Naive thymus-derived CD4-positive, alpha-beta T cell (primary cell): ENCODE measurements at regions not wholly inside any gene's neighbourhood (a gene's known extent, or its start where the extent isn't known, plus 50 kb on each side); places are given as distances from the start of the nearest gene placed in this dataset.

Experiments
- ATAC-seq: fragments of 150-1000 bp; cut with Tn5 transposase; 2 replicates; pipeline ENCODE4 v1.10.0; 2021; ENCODE audit warnings: mild to moderate bottlenecking, moderate library complexity
- CTCF ChIA-PET: fragments of 350-600 bp; sonication (Branson Sonifier 250); formaldehyde crosslinking; loops from one replicate; lab custom pipeline; 2021; ENCODE audit warnings: antibody characterized with exemption; lab: Charles Lee
- POLR2A ChIA-PET: fragments of 350-600 bp; sonication (Branson Sonifier 250); formaldehyde crosslinking; loops from one replicate; lab custom pipeline; 2021; ENCODE audit warnings: antibody characterized with exemption, inconsistent platforms; lab: Charles Lee
- DNase-seq, 9 donors: peaks; one replicate each; pipeline versions ENCODE4 v3.0.0 to v3.0.0-alpha.2; 2020 to 2022; ENCODE audit warnings: mixed read lengths in 1 of 9
- H3K27ac ChIP-seq: one replicate; pipeline ENCODE4 v1.7.0; 2013; ENCODE audit warnings: mild to moderate bottlenecking, low read depth, low read length, moderate library complexity
- H3K27me3 ChIP-seq, 2 donors: one replicate each; pipeline ENCODE4 v1.7.0; 2013; ENCODE audit warnings: low read length in 2 of 2, mild to moderate bottlenecking in 2 of 2, moderate library complexity in 2 of 2; ENCODE audit not compliant: control insufficient read depth in 2 of 2, insufficient read depth in 2 of 2
- H3K36me3 ChIP-seq, 3 experiments: 1 replicate in 2 of 3; 2 replicates in 1 of 3; pipeline ENCODE4 v1.7.0; 2013; ENCODE audit warnings: low read length in 3 of 3, mild to moderate bottlenecking in 3 of 3, moderate library complexity in 1 of 3; ENCODE audit not compliant: insufficient read depth in 3 of 3, control insufficient read depth in 2 of 3
- H3K4me1 ChIP-seq, 2 donors: one replicate each; pipeline ENCODE4 v1.7.0; 2013; ENCODE audit warnings: low read length in 2 of 2, mild to moderate bottlenecking in 2 of 2, moderate library complexity in 1 of 2; ENCODE audit not compliant: control insufficient read depth in 2 of 2, insufficient read depth in 2 of 2
- H3K4me3 ChIP-seq: 2 replicates; pipeline ENCODE4 v1.7.0; 2013; ENCODE audit warnings: mild to moderate bottlenecking, low read length
- H3K9me3 ChIP-seq, 3 experiments: 1 replicate in 2 of 3; 2 replicates in 1 of 3; pipeline ENCODE4 v1.7.0; 2013; ENCODE audit warnings: low read length in 3 of 3; ENCODE audit not compliant: control insufficient read depth in 2 of 3
- H3K27ac Mint-ChIP-seq, 9 donors: one replicate each; pipeline ENCODE4 v1.8.0; 2020 to 2022; ENCODE audit warnings: mixed read lengths in 9 of 9, mild to moderate bottlenecking in 8 of 9, moderate library complexity in 5 of 9, inconsistent platforms in 2 of 9
- H3K27me3 Mint-ChIP-seq, 5 donors: one replicate each; pipeline ENCODE4 v1.8.0; 2021 to 2022; ENCODE audit warnings: mixed read lengths in 5 of 5, mild to moderate bottlenecking in 1 of 5
- H3K36me3 Mint-ChIP-seq, 5 donors: one replicate each; pipeline ENCODE4 v1.8.0; 2020 to 2022; ENCODE audit warnings: mixed read lengths in 5 of 5, mild to moderate bottlenecking in 3 of 5, inconsistent platforms in 1 of 5
- H3K4me1 Mint-ChIP-seq, 7 donors: one replicate each; pipeline ENCODE4 v1.8.0; 2020 to 2022; ENCODE audit warnings: mixed read lengths in 7 of 7, mild to moderate bottlenecking in 3 of 7, inconsistent platforms in 1 of 7
- H3K4me3 Mint-ChIP-seq, 10 donors: one replicate each; pipeline ENCODE4 v1.8.0; 2020 to 2022; ENCODE audit warnings: mild to moderate bottlenecking in 10 of 10, mixed read lengths in 10 of 10, moderate library complexity in 6 of 10, inconsistent platforms in 2 of 10
- H3K9me3 Mint-ChIP-seq, 11 donors: one replicate each; pipeline ENCODE4 v1.8.0; 2020 to 2022; ENCODE audit warnings: mixed read lengths in 11 of 11, mild to moderate bottlenecking in 4 of 11, inconsistent platforms in 1 of 11, moderate library complexity in 1 of 11
- intact Hi-C, 2 donors: fragments of 100-400 bp; cut with micrococcal nuclease; formaldehyde crosslinking; loops; one replicate each; pipeline ENCODE4 v1.15.1; 2023

- ATAC-seq = no peak
- Mint-ChIP-seq H3K27ac (no peak overlapping the region), H3K36me3 (no peaks in the 10 kb centered on the region), H3K9me3 (no peaks in the 10 kb centered on the region), H3K4me1 (no peaks in the 10 kb centered on the region), H3K27me3 (peaks cover 0 to 14% (median 2%) of the 10 kb centered on the region in 5 donors), H3K4me3 (no peak overlapping the region)
- Histone ChIP-seq H3K27me3 (no peaks in the 10 kb centered on the region), H3K9me3 (no peaks in the 10 kb centered on the region), H3K4me1 (no peaks in the 10 kb centered on the region), H3K27ac (no peak overlapping the region), H3K36me3 (no peaks in the 10 kb centered on the region), H3K4me3 (no peak overlapping the region)
- no peak for DNase-seq
- CTCF ChIA-PET = no interaction called here
- POLR2A ChIA-PET = no interaction called here
- intact Hi-C loops = no loop called here
Observed at GRCh38 chr6:140353536-140353935, 979.1 kb upstream of the CITED2 start.

GRCh38 chr6:140346428-140346827 is 972.0 kb upstream of the CITED2 start:
- intact Hi-C loops = no loop called here
- no peaks in the 10 kb centered on the region for H3K36me3 Mint-ChIP-seq
- H3K27ac Mint-ChIP-seq = no peak overlapping the region
- no peak overlapping the region for H3K27ac ChIP-seq
- H3K36me3 ChIP-seq = no peaks in the 10 kb centered on the region
- DNase-seq (no peak), ATAC-seq (no peak)
- H3K4me3 Mint-ChIP-seq = no peak overlapping the region
- H3K4me3 ChIP-seq = no peak overlapping the region
- CTCF ChIA-PET = no interaction called here
- peaks cover 4 to 14% (median 4%) of the 10 kb centered on the region in 5 donors for H3K27me3 Mint-ChIP-seq
- H3K4me1 ChIP-seq = no peaks in the 10 kb centered on the region
- peaks cover 0 to 1% (median 0%) of the 10 kb centered on the region in 7 donors for H3K4me1 Mint-ChIP-seq
- POLR2A ChIA-PET = no interaction called here
- peaks cover 0 to 6% (median 0%) of the 10 kb centered on the region in 11 donors for H3K9me3 Mint-ChIP-seq
- no peaks in the 10 kb centered on the region for H3K9me3 ChIP-seq
- H3K27me3 ChIP-seq = no peaks in the 10 kb centered on the region

DNA sequence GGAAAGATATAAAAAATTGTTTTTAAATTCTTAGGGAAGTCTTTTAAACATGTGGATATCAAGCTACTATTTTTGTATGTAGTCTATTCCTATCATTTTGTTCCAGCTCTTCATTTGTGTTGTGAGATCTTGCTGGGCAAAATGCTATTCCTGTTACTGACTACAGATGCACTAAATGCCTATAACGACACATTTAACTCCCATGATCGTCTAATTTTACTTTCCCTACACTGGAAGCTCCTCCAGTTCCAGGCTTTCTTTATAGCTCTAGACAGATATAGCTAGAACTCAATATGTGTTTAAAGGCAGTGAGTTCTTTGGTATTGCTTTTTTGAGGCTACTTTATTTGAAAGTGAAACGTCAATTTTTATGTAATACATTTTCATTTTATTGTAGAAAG is 971.5 kb upstream of the CITED2 start:
- ChIA-PET CTCF (no interaction called here), POLR2A (no interaction called here)
- peaks cover 0 to 8% (median 0%) of the 10 kb centered on the region in 11 donors for H3K9me3 Mint-ChIP-seq
- no peak overlapping the region for H3K27ac Mint-ChIP-seq
- DNase-seq (no peak), ATAC-seq (no peak)
- H3K4me1 Mint-ChIP-seq = peaks cover 0 to 3% (median 0%) of the 10 kb centered on the region in 7 donors
- H3K9me3 ChIP-seq = no peaks in the 10 kb centered on the region
- no peaks in the 10 kb centered on the region for H3K36me3 Mint-ChIP-seq
- intact Hi-C loops = no loop called here
- H3K4me1 ChIP-seq = no peaks in the 10 kb centered on the region
- no peaks in the 10 kb centered on the region for H3K36me3 ChIP-seq
- H3K27ac ChIP-seq = no peak overlapping the region
- no peak overlapping the region for H3K4me3 ChIP-seq
- no peaks in the 10 kb centered on the region for H3K27me3 ChIP-seq
- H3K4me3 Mint-ChIP-seq = no peak overlapping the region
- peaks cover 4 to 19% (median 4%) of the 10 kb centered on the region in 5 donors for H3K27me3 Mint-ChIP-seq

GRCh38 chr6:140344142-140344913 is 969.9 kb upstream of the CITED2 start:
- no peak for ATAC-seq
- H3K27ac Mint-ChIP-seq = no peak overlapping the region

GRCh38 chr6:140343128-140343527 is 968.7 kb upstream of the CITED2 start:
- ChIA-PET CTCF (no interaction called here), POLR2A (no interaction called here)
- DNase-seq (no peak), ATAC-seq (no peak)
- H3K4me3 ChIP-seq = no peak overlapping the region
- H3K27ac ChIP-seq = no peak overlapping the region
- Mint-ChIP-seq H3K4me3 (no peak overlapping the region), H3K27me3 (peaks cover 4 to 29% (median 4%) of the 10 kb centered on the region in 5 donors), H3K27ac (no peak overlapping the region), H3K9me3 (peaks cover 0 to 11% (median 3%) of the 10 kb centered on the region in 11 donors), H3K4me1 (peaks cover 0 to 3% (median 0%) of the 10 kb centered on the region in 7 donors), H3K36me3 (no peaks in the 10 kb centered on the region)
- H3K27me3 ChIP-seq = no peaks in the 10 kb centered on the region
- intact Hi-C loops = no loop called here
- H3K9me3 ChIP-seq = no peaks in the 10 kb centered on the region
- H3K36me3 ChIP-seq = no peaks in the 10 kb centered on the region
- H3K4me1 ChIP-seq = no peaks in the 10 kb centered on the region

More at GRCh38 chr6:140344142-140344913, 969.9 kb upstream of the CITED2 start:
- Mint-ChIP-seq H3K4me1 (peaks cover 0 to 3% (median 0%) of the 10 kb centered on the region in 7 donors), H3K36me3 (no peaks in the 10 kb centered on the region), H3K4me3 (no peak overlapping the region), H3K27me3 (peaks cover 0 to 26% (median 4%) of the 10 kb centered on the region in 5 donors), H3K9me3 (peaks cover 0 to 8% (median 0%) of the 10 kb centered on the region in 11 donors)
- Histone ChIP-seq H3K4me3 (no peak overlapping the region), H3K27ac (no peak overlapping the region), H3K27me3 (no peaks in the 10 kb centered on the region), H3K4me1 (no peaks in the 10 kb centered on the region), H3K36me3 (no peaks in the 10 kb centered on the region), H3K9me3 (no peaks in the 10 kb centered on the region)
- no peak for DNase-seq
- POLR2A ChIA-PET = no interaction called here
- CTCF ChIA-PET = no interaction called here
- intact Hi-C loops = no loop called here

GRCh38 chr6:140341272-140341671 is 966.8 kb upstream of the CITED2 start:
- intact Hi-C loops = no loop called here
- ChIA-PET POLR2A (no interaction called here), CTCF (interaction anchor here (0.6 kb wide), 1 partner anchor 408 kb away, joined by 3 read pairs; no protein-coding TSS in a partner anchor)
- DNase-seq (no peak), ATAC-seq (no peak)
- H3K9me3 Mint-ChIP-seq = peaks cover 0 to 11% (median 3%) of the 10 kb centered on the region in 11 donors
- peaks cover 0 to 3% (median 0%) of the 10 kb centered on the region in 7 donors for H3K4me1 Mint-ChIP-seq
- H3K4me3 Mint-ChIP-seq = no peak overlapping the region
- H3K9me3 ChIP-seq = no peaks in the 10 kb centered on the region
- H3K36me3 Mint-ChIP-seq = no peaks in the 10 kb centered on the region
- H3K36me3 ChIP-seq = no peaks in the 10 kb centered on the region
- H3K27me3 ChIP-seq = no peaks in the 10 kb centered on the region
- H3K27me3 Mint-ChIP-seq = peaks cover 4 to 32% (median 4%) of the 10 kb centered on the region in 5 donors
- H3K4me3 ChIP-seq = no peak overlapping the region
- H3K4me1 ChIP-seq = no peaks in the 10 kb centered on the region
- H3K27ac Mint-ChIP-seq = no peak overlapping the region
- no peak overlapping the region for H3K27ac ChIP-seq

GRCh38 chr6:140340795-140341194 is 966.3 kb upstream of the CITED2 start:
- no peak overlapping the region for H3K27ac Mint-ChIP-seq
- Histone ChIP-seq H3K36me3 (no peaks in the 10 kb centered on the region), H3K9me3 (no peaks in the 10 kb centered on the region), H3K27ac (no peak overlapping the region), H3K4me3 (no peak overlapping the region), H3K4me1 (no peaks in the 10 kb centered on the region), H3K27me3 (no peaks in the 10 kb centered on the region)
- CTCF ChIA-PET = no interaction called here
- no peak for DNase-seq
- no peaks in the 10 kb centered on the region for H3K36me3 Mint-ChIP-seq
- no peak overlapping the region for H3K4me3 Mint-ChIP-seq
- no peak for ATAC-seq
- intact Hi-C loops = no loop called here
- H3K4me1 Mint-ChIP-seq = peaks cover 0 to 3% (median 0%) of the 10 kb centered on the region in 7 donors
- peaks cover 0 to 11% (median 3%) of the 10 kb centered on the region in 11 donors for H3K9me3 Mint-ChIP-seq
- POLR2A ChIA-PET = no interaction called here
- peaks cover 4 to 32% (median 4%) of the 10 kb centered on the region in 5 donors for H3K27me3 Mint-ChIP-seq
